Sigmoid colon (tissue), 6 donors: ENCODE measurements at regions not wholly inside any gene's neighbourhood (a gene's known extent, or its start where the extent isn't known, plus 50 kb on each side); places are given as distances from the start of the nearest gene placed in this dataset.

ENCODE experiments used
- DNase-seq: peaks from one replicate; pipeline ENCODE4 v3.0.0-alpha.2; 2019
- H3K27ac ChIP-seq, 4 donors: fragments of 200-600 bp; sonication (generic); one replicate each; pipeline ENCODE4 v1.5.1; 2016 to 2019; ENCODE audit warnings: mild to moderate bottlenecking in 1 of 4
- H3K27me3 ChIP-seq, 3 donors: fragments of 200-600 bp; sonication (generic); one replicate each; pipeline ENCODE4 v1.5.1; 2019; ENCODE audit warnings: mild to moderate bottlenecking in 1 of 3
- H3K36me3 ChIP-seq, 4 donors: fragments of 200-600 bp; sonication (generic); one replicate each; pipeline ENCODE4 v1.5.1; 2016 to 2019
- H3K4me1 ChIP-seq, 4 donors: fragments of 200-600 bp; sonication (generic); one replicate each; pipeline ENCODE4 v1.5.1; 2017 to 2019
- H3K4me3 ChIP-seq, 4 donors: fragments of 200-600 bp; sonication (generic); one replicate each; pipeline ENCODE4 v1.5.1; 2017 to 2019; ENCODE audit warnings: mild to moderate bottlenecking in 2 of 4, moderate library complexity in 1 of 4
- H3K9me3 ChIP-seq, 4 donors: fragments of 200-600 bp in 3 of 4; sonication (generic) in 3 of 4; one replicate each; pipeline versions ENCODE4 v1.5.1 to v1.6.1; 2013 to 2019
- EP300 ChIP-seq, 4 donors: sonication (generic); formaldehyde crosslinking; IDR thresholded peaks; one replicate each; pipeline ENCODE4 v1.6.1; 2017; ENCODE audit warnings: antibody characterized with exemption in 4 of 4
- POLR2A ChIP-seq, 2 donors: fragments of 450-650 bp; IDR thresholded peaks; one replicate each; pipeline ENCODE4 v1.6.1; 2016; ENCODE audit warnings: antibody characterized with exemption in 2 of 2, mild to moderate bottlenecking in 2 of 2, moderate library complexity in 2 of 2
- POLR2AphosphoS5 ChIP-seq, 4 donors: sonication (generic); formaldehyde crosslinking; IDR thresholded peaks; one replicate each; pipeline ENCODE4 v1.6.1; 2017; ENCODE audit warnings: antibody characterized with exemption in 4 of 4
- WGBS, 2 donors: extraction: QIAGEN DNeasy Blood & Tissue Kit; methylation state at CpG; one replicate each; pipeline ENCODE4 v1.1.7; 2013; 5-methylcytosine and 5-hydroxymethylcytosine counted together
- intact Hi-C: fragments of 100-400 bp; cut with DNase I; formaldehyde crosslinking; loops from one replicate; pipeline ENCODE4 v1.15.1; 2023
- TF ChIP-seq, protein P1 (sequence below), 4 experiments: fragments of 450-650 bp in 3 of 4; fragments of 200-600 bp in 1 of 4; IDR thresholded peaks; one replicate each; pipeline ENCODE4 v1.5.1; 2016 to 2019; ENCODE audit warnings: antibody characterized with exemption in 4 of 4, mild to moderate bottlenecking in 3 of 4, moderate library complexity in 2 of 4
- donor health status: healthy with polysubstance abuse.
- donor health status: healthy.

GRCh38 chr10:3294919-3295581 is 122.5 kb upstream of the PITRM1 start:
- no peaks in the 10 kb centered on the region for H3K27me3 ChIP-seq
- intact Hi-C loops, result loop anchor here (5.0 to 10.0 kb wide), 4 partner anchors 97 to 482 kb away; no protein-coding TSS in a partner anchor
- no peak for DNase-seq
- WGBS, 2 donors, result 41 to 76% methylated on average over 14 of the region's 14 CpGs
- peaks cover 0 to 27% (median 21%) of the 10 kb centered on the region in 4 donors for H3K4me1 ChIP-seq
- no peaks in the 10 kb centered on the region for H3K36me3 ChIP-seq
- no peaks in the 10 kb centered on the region for H3K9me3 ChIP-seq
- H3K27ac ChIP-seq, result peak overlapping the region in 2 of 4 donors; percentile 75 to 84
- H3K4me3 ChIP-seq, result no peak overlapping the region
- TF ChIP-seq POLR2A (IDR thresholded peaks at IDR 0.05), result no peak
- TF ChIP-seq, protein P1, sequence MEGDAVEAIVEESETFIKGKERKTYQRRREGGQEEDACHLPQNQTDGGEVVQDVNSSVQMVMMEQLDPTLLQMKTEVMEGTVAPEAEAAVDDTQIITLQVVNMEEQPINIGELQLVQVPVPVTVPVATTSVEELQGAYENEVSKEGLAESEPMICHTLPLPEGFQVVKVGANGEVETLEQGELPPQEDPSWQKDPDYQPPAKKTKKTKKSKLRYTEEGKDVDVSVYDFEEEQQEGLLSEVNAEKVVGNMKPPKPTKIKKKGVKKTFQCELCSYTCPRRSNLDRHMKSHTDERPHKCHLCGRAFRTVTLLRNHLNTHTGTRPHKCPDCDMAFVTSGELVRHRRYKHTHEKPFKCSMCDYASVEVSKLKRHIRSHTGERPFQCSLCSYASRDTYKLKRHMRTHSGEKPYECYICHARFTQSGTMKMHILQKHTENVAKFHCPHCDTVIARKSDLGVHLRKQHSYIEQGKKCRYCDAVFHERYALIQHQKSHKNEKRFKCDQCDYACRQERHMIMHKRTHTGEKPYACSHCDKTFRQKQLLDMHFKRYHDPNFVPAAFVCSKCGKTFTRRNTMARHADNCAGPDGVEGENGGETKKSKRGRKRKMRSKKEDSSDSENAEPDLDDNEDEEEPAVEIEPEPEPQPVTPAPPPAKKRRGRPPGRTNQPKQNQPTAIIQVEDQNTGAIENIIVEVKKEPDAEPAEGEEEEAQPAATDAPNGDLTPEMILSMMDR (IDR thresholded peaks at IDR 0.05), result no peak
- TF ChIP-seq POLR2AphosphoS5 (IDR thresholded peaks at IDR 0.05), result no peak
- TF ChIP-seq EP300 (IDR thresholded peaks at IDR 0.05), result no peak

DNA sequence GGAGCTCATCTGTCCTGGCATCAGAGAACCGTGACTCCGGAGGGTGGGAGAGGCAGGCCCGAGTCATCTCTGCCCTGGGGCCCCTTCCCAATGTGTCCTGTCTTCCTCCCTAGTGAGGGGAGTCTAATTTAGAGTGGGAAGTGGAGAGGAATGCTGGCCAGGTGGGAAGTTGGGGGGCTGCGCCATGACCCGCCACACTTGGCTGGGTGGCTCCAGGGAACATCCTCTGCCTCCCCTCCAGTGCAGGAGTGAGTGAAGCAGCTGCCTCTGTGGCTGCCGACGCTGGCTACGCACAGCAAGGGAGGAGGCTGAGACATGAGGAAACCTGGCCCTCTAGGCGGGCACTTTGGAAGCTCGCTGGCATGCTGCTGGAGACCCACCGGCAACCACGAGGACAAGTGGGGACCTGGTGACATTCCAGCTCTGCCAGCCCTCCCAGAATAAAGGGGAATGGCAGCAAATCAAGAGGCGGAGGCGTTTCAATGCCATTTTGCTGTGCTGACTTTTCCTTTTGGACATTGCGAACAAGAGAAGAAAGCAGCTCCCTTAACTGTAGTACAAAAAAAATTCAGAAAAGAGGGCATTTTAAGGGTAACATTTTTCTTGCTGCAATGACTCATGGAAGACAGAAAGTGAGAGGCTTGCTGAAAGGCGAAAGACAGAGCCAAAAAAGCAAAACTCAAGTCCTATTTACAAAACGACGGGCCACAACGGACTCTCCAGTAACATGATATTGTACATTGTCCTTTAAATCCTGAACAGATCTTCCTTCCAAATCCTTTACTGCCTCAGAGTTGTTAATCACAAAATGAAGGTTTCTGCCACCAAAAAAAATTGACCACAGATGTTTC is 121.2 kb upstream of the PITRM1 start:
- Histone ChIP-seq H3K27me3 (no peaks in the 10 kb centered on the region), H3K4me1 (peaks cover 0 to 27% (median 21%) of the 10 kb centered on the region in 4 donors), H3K27ac (peak overlapping the region; percentile 34 to 84 (median 65)), H3K9me3 (no peaks in the 10 kb centered on the region), H3K36me3 (no peaks in the 10 kb centered on the region), H3K4me3 (no peak overlapping the region)
- TF ChIP-seq EP300 (IDR thresholded peaks at IDR 0.05) (no peak), POLR2A (IDR thresholded peaks at IDR 0.05) (no peak), POLR2AphosphoS5 (IDR thresholded peaks at IDR 0.05) (no peak)
- TF ChIP-seq, protein P1 (IDR thresholded peaks at IDR 0.05), result no peak
- WGBS, 2 donors, result 88 to 93% methylated on average over 19 of the region's 19 CpGs
- DNase-seq, result no peak
- intact Hi-C loops, result loop anchor here (5.0 to 10.0 kb wide), 4 partner anchors 98 to 483 kb away; no protein-coding TSS in a partner anchor

- Histone ChIP-seq H3K27me3 (no peaks in the 10 kb centered on the region), H3K36me3 (no peaks in the 10 kb centered on the region), H3K4me3 (no peak overlapping the region), H3K27ac (peak overlapping the region; percentile 34 to 84 (median 65)), H3K4me1 (peaks cover 0 to 27% (median 21%) of the 10 kb centered on the region in 4 donors), H3K9me3 (no peaks in the 10 kb centered on the region)
- intact Hi-C loops, result loop anchor here (5.0 to 10.0 kb wide), 4 partner anchors 100 to 485 kb away; no protein-coding TSS in a partner anchor
- TF ChIP-seq POLR2A (IDR thresholded peaks at IDR 0.05) (no peak), EP300 (IDR thresholded peaks at IDR 0.05) (peak; percentile 57 to 91 (median 82)), POLR2AphosphoS5 (IDR thresholded peaks at IDR 0.05) (peak; percentile 40 to 78 (median 68))
- TF ChIP-seq, protein P1 (IDR thresholded peaks at IDR 0.05), result no peak
- DNase-seq, result no peak
- 39 to 64% methylated on average over 8 of the region's 8 CpGs for WGBS, 2 donors
These were observed 120.1 kb upstream of the PITRM1 start for GRCh38 chr10:3292636-3293035.

DNA sequence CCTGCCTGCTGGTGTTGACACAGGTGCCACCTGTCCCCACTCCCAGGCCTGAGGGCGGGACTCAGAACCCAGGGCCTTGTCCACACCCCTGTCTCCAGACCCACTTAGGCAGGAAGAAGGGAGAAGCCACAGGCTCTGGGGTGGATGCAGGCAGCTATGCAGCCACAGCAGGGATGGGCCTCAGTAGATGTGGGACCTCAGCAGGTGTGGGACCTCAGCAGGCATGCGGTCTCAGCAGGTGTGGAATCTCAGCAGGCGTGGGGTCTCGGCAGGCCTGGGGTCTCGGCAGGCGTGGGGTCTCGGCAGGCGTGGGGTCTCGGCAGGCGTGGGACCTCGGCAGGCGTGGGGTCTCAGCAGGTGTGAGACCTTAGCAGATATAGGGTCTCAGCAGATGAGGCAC is 118.0 kb upstream of the PITRM1 start:
- 72 to 82% methylated on average over 12 of the region's 12 CpGs for WGBS, 2 donors
- intact Hi-C loops, result loop anchor here (5.0 to 10.0 kb wide), 4 partner anchors 102 to 487 kb away; no protein-coding TSS in a partner anchor
- DNase-seq, result no peak
- no peaks in the 10 kb centered on the region for H3K27me3 ChIP-seq
- no peaks in the 10 kb centered on the region for H3K36me3 ChIP-seq
- no peak overlapping the region for H3K27ac ChIP-seq
- TF ChIP-seq POLR2A (IDR thresholded peaks at IDR 0.05) (no peak), POLR2AphosphoS5 (IDR thresholded peaks at IDR 0.05) (no peak), EP300 (IDR thresholded peaks at IDR 0.05) (no peak)
- TF ChIP-seq, protein P1 (IDR thresholded peaks at IDR 0.05), result no peak
- H3K4me1 ChIP-seq, result peaks cover 0 to 27% (median 21%) of the 10 kb centered on the region in 4 donors
- no peaks in the 10 kb centered on the region for H3K9me3 ChIP-seq
- H3K4me3 ChIP-seq, result no peak overlapping the region
